Fibroblast of peridontal ligament (primary cell): ENCODE measurements at regions not wholly inside any gene's neighbourhood (a gene's known extent, or its start where the extent isn't known, plus 50 kb on each side); places are given as distances from the start of the nearest gene placed in this dataset.

Source experiments
- DNase-seq: peaks from one replicate; pipeline ENCODE4 v3.0.0-alpha.2; 2010; ENCODE audit errors: extremely low read depth

- no peak for DNase-seq
Measured at GRCh38 chr18:78150590-78150989, 829.0 kb upstream of the SALL3 start.

GRCh38 chr18:78151234-78151633, 828.4 kb upstream of the SALL3 start:
- no peak for DNase-seq

GRCh38 chr18:78151948-78152725, 827.5 kb upstream of the SALL3 start:
- DNase-seq, result no peak

- DNase-seq, result no peak
Measured at GRCh38 chr18:78153362-78153761, 826.3 kb upstream of the SALL3 start.

GRCh38 chr18:78154444-78154843, 825.2 kb upstream of the SALL3 start:
- no peak for DNase-seq

- no peak for DNase-seq
Measured at GRCh38 chr18:78154853-78155252, 824.8 kb upstream of the SALL3 start.

GRCh38 chr18:78156466-78156865, 823.2 kb upstream of the SALL3 start:
- no peak for DNase-seq

- DNase-seq, result no peak
Measured at GRCh38 chr18:78158943-78159342, 820.7 kb upstream of the SALL3 start.

GRCh38 chr18:78159397-78159796, 820.2 kb upstream of the SALL3 start:
- no peak for DNase-seq

- no peak for DNase-seq
Measured at GRCh38 chr18:78160961-78161656, 818.5 kb upstream of the SALL3 start.

GRCh38 chr18:78165525-78165924, 814.1 kb upstream of the SALL3 start:
- DNase-seq, result no peak

GRCh38 chr18:78168526-78168925, 811.1 kb upstream of the SALL3 start:
- DNase-seq, result no peak

- no peak for DNase-seq
Measured at GRCh38 chr18:78169174-78169864, 810.3 kb upstream of the SALL3 start.

GRCh38 chr18:78171954-78172353, 807.7 kb upstream of the SALL3 start:
- no peak for DNase-seq

- no peak for DNase-seq
Measured at GRCh38 chr18:78174737-78175136, 804.9 kb upstream of the SALL3 start.

GRCh38 chr18:78178812-78179211, 800.8 kb upstream of the SALL3 start:
- DNase-seq, result no peak

GRCh38 chr18:78180741-78181140, 798.9 kb upstream of the SALL3 start:
- no peak for DNase-seq

GRCh38 chr18:78183815-78184214, 795.8 kb upstream of the SALL3 start:
- no peak for DNase-seq

- DNase-seq, result no peak
Measured at GRCh38 chr18:78191276-78191675, 788.3 kb upstream of the SALL3 start.

- no peak for DNase-seq
Measured at GRCh38 chr18:78192054-78192453, 787.6 kb upstream of the SALL3 start.

GRCh38 chr18:78196280-78196679, 783.3 kb upstream of the SALL3 start:
- DNase-seq, result no peak

- DNase-seq, result no peak
Measured at GRCh38 chr18:78199002-78199401, 780.6 kb upstream of the SALL3 start.

GRCh38 chr18:78199611-78200010, 780.0 kb upstream of the SALL3 start:
- DNase-seq, result no peak
